IMR-90 (cell line): ENCODE measurements at regions not wholly inside any gene's neighbourhood (a gene's known extent, or its start where the extent isn't known, plus 50 kb on each side); places are given as distances from the start of the nearest gene placed in this dataset.
A peak's percentile ranks its signal among the peaks of the same experiment; 100 is the strongest.

Source experiments
- ATAC-seq: fragments of 200-7000 bp; cut with Tn5 transposase; 2 replicates; pipeline ENCODE4 v1.9.1; 2020; ENCODE audit warnings: low read depth, mild to moderate bottlenecking, moderate library complexity
- BruUV-seq: library from RNA; stranded (reverse); fragments of 400-500 nt; replicated peaks from 2 replicates; lab custom pipeline; 2021; lab: Mats Ljungman, UMichigan
- CTCF ChIA-PET: fragments of 300-600 bp; formaldehyde crosslinking; extraction: SDS; loops from one replicate; lab custom pipeline; 2021; ENCODE audit warnings: antibody characterized with exemption; lab: Yijun Ruan, JAX
- POLR2A ChIA-PET: fragments of 300-600 bp; sonication (Branson Sonifier 250); formaldehyde crosslinking; loops from one replicate; lab custom pipeline; 2022; ENCODE audit warnings: antibody characterized with exemption; ENCODE audit not compliant: unreplicated experiment; lab: Charles Lee
- DNase-seq: peaks from one replicate; pipeline ENCODE4 v3.0.0; 2013
- H2AFZ ChIP-seq: replicated peaks from 2 replicates; pipeline ENCODE3; 2013; ENCODE audit warnings: low read length, mild to moderate bottlenecking; ENCODE audit not compliant: poor library complexity
- H2AK5ac ChIP-seq: 2 replicates; pipeline ENCODE4 v1.6.1; 2013; ENCODE audit warnings: low read depth, low read length, inconsistent platforms
- H2AK9ac ChIP-seq: replicated peaks from 2 replicates; pipeline ENCODE3; 2013; ENCODE audit warnings: mild to moderate bottlenecking, low read depth, low read length, moderate library complexity; ENCODE audit not compliant: poor library complexity
- H2BK120ac ChIP-seq: 2 replicates; pipeline ENCODE4 v1.6.1; 2013; ENCODE audit warnings: low read depth, low read length, inconsistent platforms
- H2BK15ac ChIP-seq: 3 replicates; pipeline ENCODE4 v1.6.1; 2013; ENCODE audit warnings: low read depth, low read length, inconsistent platforms
- H2BK20ac ChIP-seq: 2 replicates; pipeline ENCODE4 v1.6.1; 2013; ENCODE audit warnings: low read depth, mild to moderate bottlenecking, inconsistent platforms, low read length, moderate library complexity
- H2BK5ac ChIP-seq: 2 replicates; pipeline ENCODE4 v1.6.1; 2013; ENCODE audit warnings: mild to moderate bottlenecking, low read depth, low read length, inconsistent platforms; ENCODE audit not compliant: poor library complexity, severe bottlenecking
- H3K14ac ChIP-seq: replicated peaks from 2 replicates; pipeline ENCODE4 v1.6.1; 2013; ENCODE audit warnings: low read depth, low read length, inconsistent platforms
- H3K18ac ChIP-seq: 2 replicates; pipeline ENCODE4 v1.6.1; 2013; ENCODE audit warnings: low read depth, low read length, control low read depth
- H3K23ac ChIP-seq: 2 replicates; pipeline ENCODE4 v1.6.1; 2013; ENCODE audit warnings: low read depth, low read length, inconsistent platforms
- H3K27ac ChIP-seq: 2 replicates; pipeline ENCODE4 v1.5.1; 2013; ENCODE audit warnings: mild to moderate bottlenecking, control low read depth, low read length; ENCODE audit not compliant: insufficient read depth
- H3K27me3 ChIP-seq: 2 replicates; pipeline ENCODE4 v1.6.1; 2013; ENCODE audit warnings: low read length; ENCODE audit not compliant: control insufficient read depth, insufficient read depth
- H3K36me3 ChIP-seq: 2 replicates; pipeline ENCODE4 v1.6.1; 2013; ENCODE audit warnings: low read length, mixed read lengths; ENCODE audit not compliant: control insufficient read depth, insufficient read depth
- H3K4ac ChIP-seq: 2 replicates; pipeline ENCODE4 v1.6.1; 2013; ENCODE audit warnings: low read depth, low read length, inconsistent platforms
- H3K4me1 ChIP-seq: 2 replicates; pipeline ENCODE4 v1.6.1; 2013; ENCODE audit warnings: low read length, mixed read lengths; ENCODE audit not compliant: control insufficient read depth, insufficient read depth
- H3K4me2 ChIP-seq: 2 replicates; pipeline ENCODE4 v1.6.1; 2013; ENCODE audit warnings: low read depth, mild to moderate bottlenecking, control low read depth, low read length, moderate library complexity
- H3K4me3 ChIP-seq: 2 replicates; pipeline ENCODE4 v1.5.1; 2013; ENCODE audit warnings: low read depth, mild to moderate bottlenecking, control low read depth, low read length, moderate library complexity; ENCODE audit not compliant: insufficient read depth
- H3K56ac ChIP-seq: 2 replicates; pipeline ENCODE4 v1.6.1; 2013; ENCODE audit warnings: low read length, inconsistent platforms; ENCODE audit not compliant: insufficient read depth; ENCODE audit errors: extremely low read depth
- H3K79me1 ChIP-seq, 2 experiments: 2 replicates each; pipeline ENCODE4 v1.6.1; 2013; ENCODE audit warnings: low read length in 2 of 2, inconsistent platforms in 1 of 2, low read depth in 1 of 2
- H3K9ac ChIP-seq: 2 replicates; pipeline ENCODE4 v1.6.1; 2013; ENCODE audit warnings: low read depth, low read length, control low read depth
- H3K9me1 ChIP-seq: 2 replicates; pipeline ENCODE4 v1.6.1; 2013; ENCODE audit warnings: low read length, inconsistent platforms; ENCODE audit not compliant: insufficient read depth
- H3K9me3 ChIP-seq: 2 replicates; pipeline ENCODE4 v1.6.1; 2013; ENCODE audit warnings: low read length; ENCODE audit not compliant: control insufficient read depth, insufficient read depth
- H4K20me1 ChIP-seq: 2 replicates; pipeline ENCODE4 v1.6.1; 2013; ENCODE audit warnings: low read length, inconsistent platforms; ENCODE audit not compliant: insufficient read depth
- H4K5ac ChIP-seq: 2 replicates; pipeline ENCODE4 v1.6.1; 2013; ENCODE audit warnings: mild to moderate bottlenecking, low read depth, low read length, control low read depth
- H4K8ac ChIP-seq, 2 experiments: 2 replicates each; pipeline ENCODE4 v1.6.1; 2013; ENCODE audit warnings: low read depth in 2 of 2, low read length in 2 of 2, control low read depth in 1 of 2, inconsistent platforms in 1 of 2
- H4K91ac ChIP-seq: 2 replicates; pipeline ENCODE4 v1.6.1; 2013; ENCODE audit warnings: low read depth, low read length, inconsistent platforms; ENCODE audit not compliant: insufficient read depth
- CEBPB ChIP-seq: IDR thresholded peaks from 2 replicates; pipeline ENCODE4 v1.6.1; 2012; ENCODE audit warnings: low read depth, low read length, improper control_type of control experiment
- FOS ChIP-seq: fragments of 150-350 bp; IDR thresholded peaks from 2 replicates; pipeline ENCODE4 v1.6.1; 2016; ENCODE audit warnings: low read depth, low read length
- MAFK ChIP-seq: IDR thresholded peaks from 2 replicates; pipeline ENCODE4 v1.6.1; 2012; ENCODE audit warnings: low read depth, low read length, improper control_type of control experiment
- POLR2A ChIP-seq: IDR thresholded peaks from 2 replicates; pipeline ENCODE4 v1.6.1; 2012; ENCODE audit warnings: mild to moderate bottlenecking, low read depth, low read length
- dilution Hi-C: fragments of 300-500 bp; cut with HindIII; formaldehyde crosslinking; loops from one replicate; pipeline ENCODE4 v1.14.3; 2018; ENCODE audit warnings: low sequenced_read_pairs; ENCODE audit not compliant: unreplicated experiment
- in situ Hi-C: fragments of 300-500 bp; cut with MboI; formaldehyde crosslinking; loops from 3 replicates; pipeline ENCODE4 v1.14.3; 2019; ENCODE audit warnings: low sequenced_read_pairs, inconsistent platforms, mixed read lengths
- intact Hi-C: fragments of 100-400 bp; cut with micrococcal nuclease; formaldehyde crosslinking; loops from 2 replicates; pipeline ENCODE4 v1.10.0; 2022

DNA sequence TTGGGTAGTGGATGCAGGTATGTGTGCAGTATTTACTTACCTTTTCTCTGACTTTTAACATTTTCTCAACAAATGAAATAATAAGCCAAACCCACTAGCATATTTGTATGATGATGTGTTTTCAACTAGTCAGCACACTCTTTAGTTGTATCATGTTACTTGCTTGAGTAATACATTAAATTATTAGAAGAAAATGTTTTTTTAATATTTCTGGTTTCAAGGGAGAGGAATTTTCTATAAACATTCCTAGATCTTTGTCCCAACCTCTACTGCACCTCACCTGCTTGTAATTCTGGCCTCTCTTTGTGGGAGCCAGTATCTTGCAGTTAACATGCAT lies 161.8 kb upstream of the CBLB start:
- POLR2A ChIA-PET: no interaction called here
- H2BK20ac ChIP-seq: no peak overlapping the region
- H3K9ac ChIP-seq: no peak overlapping the region
- H2AFZ ChIP-seq: no peak overlapping the region
- no peaks in the 10 kb centered on the region for H3K36me3 ChIP-seq
- DNase-seq (peak; percentile 71), ATAC-seq (peak; percentile 51; the same call in 1 of the 2 replicates)
- intact Hi-C loops: no loop called here
- H4K5ac ChIP-seq: no peak overlapping the region
- 0 out of 2 replicates have a peak overlapping the region, but pooled peaks have one; percentile 50 for H3K14ac ChIP-seq
- H3K4ac ChIP-seq: no peak overlapping the region
- H3K4me3 ChIP-seq: no peak overlapping the region
- H4K8ac ChIP-seq: no peak overlapping the region
- H2BK15ac ChIP-seq: no peak overlapping the region
- H3K18ac ChIP-seq: no peak overlapping the region
- no peaks in the 10 kb centered on the region for H4K20me1 ChIP-seq
- in situ Hi-C loops: no loop called here
- no TSS peak for BruUV-seq
- H3K4me2 ChIP-seq: no peak overlapping the region; the same call in 1 of the 2 replicates
- H3K23ac ChIP-seq: no peak overlapping the region
- H3K4me1 ChIP-seq: no peaks in the 10 kb centered on the region; the same call in 1 of the 2 replicates
- CTCF ChIA-PET: no interaction called here
- H3K79me1 ChIP-seq: no peaks in the 10 kb centered on the region
- no peak overlapping the region for H4K91ac ChIP-seq
- no peaks in the 10 kb centered on the region for H3K9me3 ChIP-seq
- no peak overlapping the region for H3K56ac ChIP-seq
- H3K27me3 ChIP-seq: no peaks in the 10 kb centered on the region
- H3K9me1 ChIP-seq: no peaks in the 10 kb centered on the region
- H2BK5ac ChIP-seq: peak overlapping the region; percentile 50
- H2AK5ac ChIP-seq: no peak overlapping the region
- no peak overlapping the region for H2AK9ac ChIP-seq
- dilution Hi-C loops: no loop called here
- TF ChIP-seq POLR2A (no peak), CEBPB (peak; percentile 34; the same call in 1 of the 2 replicates), MAFK (peak; percentile 42; the same call in 1 of the 2 replicates), FOS (peak; percentile 16; the same call in 1 of the 2 replicates)
- no peak overlapping the region for H2BK120ac ChIP-seq
- no peak overlapping the region for H3K27ac ChIP-seq
